ENCODE measurements at regions not wholly inside any gene's neighbourhood (a gene's known extent, or its start where the extent isn't known, plus 50 kb on each side); places are given as distances from the start of the nearest gene placed in this dataset.

- TF ChIP-seq CTCF (IDR thresholded peaks at IDR 0.05) (no peak), POLR2AphosphoS5 (IDR thresholded peaks at IDR 0.05; ENCODE audit: insufficient read depth in 1 of 2, low read depth in 1 of 2) (no peak)
Measured at GRCh38 chr1:106961646-106962045, 94.8 kb upstream of the PRMT6 start.
